Activated naive CD8-positive, alpha-beta T cell treated with anti-CD3 and anti-CD28 coated beads for 36 hours (primary cell): ENCODE measurements at regions not wholly inside any gene's neighbourhood (a gene's known extent, or its start where the extent isn't known, plus 50 kb on each side); places are given as distances from the start of the nearest gene placed in this dataset.
"Not testable (repeated sequence)": the region's sequence is repeated elsewhere in the genome, so short reads cannot be mapped to it uniquely, and the experiment has no call there.

Source experiments
- DNase-seq: peaks from one replicate; pipeline ENCODE4 v3.0.0; 2021
- H3K27ac Mint-ChIP-seq: one replicate; pipeline ENCODE4 v1.8.0; 2022; ENCODE audit warnings: mild to moderate bottlenecking, moderate library complexity, mixed read lengths
- H3K27me3 Mint-ChIP-seq: one replicate; pipeline ENCODE4 v1.8.0; 2022; ENCODE audit warnings: mild to moderate bottlenecking, mixed read lengths
- H3K36me3 Mint-ChIP-seq: one replicate; pipeline ENCODE4 v1.8.0; 2021; ENCODE audit warnings: mild to moderate bottlenecking, mixed read lengths
- H3K4me1 Mint-ChIP-seq: one replicate; pipeline ENCODE4 v1.8.0; 2021; ENCODE audit warnings: mixed read lengths
- H3K4me3 Mint-ChIP-seq: one replicate; pipeline ENCODE4 v1.8.0; 2022; ENCODE audit warnings: mild to moderate bottlenecking, moderate library complexity, mixed read lengths
- H3K9me3 Mint-ChIP-seq: one replicate; pipeline ENCODE4 v1.8.0; 2022; ENCODE audit warnings: mixed read lengths

GRCh38 chr9:100731557-100731956 lies 153.7 kb downstream of the CAVIN4 start:
- H3K4me1 Mint-ChIP-seq: no peaks in the 10 kb centered on the region
- no peaks in the 10 kb centered on the region for H3K27me3 Mint-ChIP-seq

GRCh38 chr9:100739208-100739607 lies 161.3 kb downstream of the CAVIN4 start:
- Mint-ChIP-seq H3K4me1 (no peaks in the 10 kb centered on the region), H3K27me3 (no peaks in the 10 kb centered on the region), H3K36me3 (no peaks in the 10 kb centered on the region), H3K27ac (no peak overlapping the region), H3K4me3 (no peak overlapping the region), H3K9me3 (peaks cover 6% of the 10 kb centered on the region)
- no peak for DNase-seq

More at GRCh38 chr9:100731557-100731956, 153.7 kb downstream of the CAVIN4 start:
- Mint-ChIP-seq H3K36me3 (no peaks in the 10 kb centered on the region), H3K27ac (no peak overlapping the region), H3K9me3 (peaks cover 2% of the 10 kb centered on the region), H3K4me3 (no peak overlapping the region)
- DNase-seq: no peak

- no peaks in the 10 kb centered on the region for H3K27me3 Mint-ChIP-seq
- no peak overlapping the region for H3K27ac Mint-ChIP-seq
- H3K9me3 Mint-ChIP-seq: peaks cover 6% of the 10 kb centered on the region
- no peaks in the 10 kb centered on the region for H3K36me3 Mint-ChIP-seq
- no peaks in the 10 kb centered on the region for H3K4me1 Mint-ChIP-seq
- DNase-seq: no peak
- H3K4me3 Mint-ChIP-seq: no peak overlapping the region
Observed at GRCh38 chr9:100739666-100740065, 161.8 kb downstream of the CAVIN4 start.

GRCh38 chr9:100748930-100749329 lies 171.1 kb downstream of the CAVIN4 start:
- not testable (repeated sequence) for H3K27ac Mint-ChIP-seq, H3K27me3 Mint-ChIP-seq, DNase-seq, H3K4me1 Mint-ChIP-seq, H3K9me3 Mint-ChIP-seq, H3K4me3 Mint-ChIP-seq, H3K36me3 Mint-ChIP-seq

- no peak for DNase-seq
- no peaks in the 10 kb centered on the region for H3K36me3 Mint-ChIP-seq
- H3K27ac Mint-ChIP-seq: no peak overlapping the region
- no peaks in the 10 kb centered on the region for H3K4me1 Mint-ChIP-seq
- peaks cover 6% of the 10 kb centered on the region for H3K27me3 Mint-ChIP-seq
- peaks cover 1% of the 10 kb centered on the region for H3K9me3 Mint-ChIP-seq
- H3K4me3 Mint-ChIP-seq: no peak overlapping the region
Observed at GRCh38 chr9:100756217-100756616, 178.3 kb downstream of the CAVIN4 start.

GRCh38 chr9:100759215-100759614 lies 181.3 kb downstream of the CAVIN4 start:
- peaks cover 6% of the 10 kb centered on the region for H3K27me3 Mint-ChIP-seq
- no peaks in the 10 kb centered on the region for H3K36me3 Mint-ChIP-seq
- no peak overlapping the region for H3K4me3 Mint-ChIP-seq
- H3K9me3 Mint-ChIP-seq: peaks cover 4% of the 10 kb centered on the region
- no peak for DNase-seq
- no peaks in the 10 kb centered on the region for H3K4me1 Mint-ChIP-seq
- no peak overlapping the region for H3K27ac Mint-ChIP-seq

- Mint-ChIP-seq H3K4me3 (no peak overlapping the region), H3K36me3 (no peaks in the 10 kb centered on the region), H3K27ac (no peak overlapping the region), H3K4me1 (no peaks in the 10 kb centered on the region), H3K9me3 (peaks cover 4% of the 10 kb centered on the region), H3K27me3 (peaks cover 2% of the 10 kb centered on the region)
- no peak for DNase-seq
Observed at GRCh38 chr9:100761276-100761802, 183.5 kb downstream of the CAVIN4 start.

- Mint-ChIP-seq H3K36me3 (no peaks in the 10 kb centered on the region), H3K27me3 (peaks cover 10% of the 10 kb centered on the region), H3K4me1 (no peaks in the 10 kb centered on the region), H3K4me3 (no peak overlapping the region), H3K27ac (no peak overlapping the region), H3K9me3 (no peaks in the 10 kb centered on the region)
- no peak for DNase-seq
Observed at GRCh38 chr9:100774326-100774725, 196.4 kb downstream of the CAVIN4 start.

GRCh38 chr9:100774962-100775361 lies 197.1 kb downstream of the CAVIN4 start:
- H3K4me1 Mint-ChIP-seq: no peaks in the 10 kb centered on the region
- no peak overlapping the region for H3K27ac Mint-ChIP-seq

GRCh38 chr9:100775912-100776311 lies 198.0 kb downstream of the CAVIN4 start:
- no peaks in the 10 kb centered on the region for H3K36me3 Mint-ChIP-seq
- H3K9me3 Mint-ChIP-seq: no peaks in the 10 kb centered on the region
- H3K4me3 Mint-ChIP-seq: no peak overlapping the region
- H3K27ac Mint-ChIP-seq: no peak overlapping the region
- no peak for DNase-seq
- H3K4me1 Mint-ChIP-seq: no peaks in the 10 kb centered on the region
- peaks cover 10% of the 10 kb centered on the region for H3K27me3 Mint-ChIP-seq

More at GRCh38 chr9:100774962-100775361, 197.1 kb downstream of the CAVIN4 start:
- DNase-seq: no peak
- no peaks in the 10 kb centered on the region for H3K36me3 Mint-ChIP-seq
- H3K27me3 Mint-ChIP-seq: peaks cover 10% of the 10 kb centered on the region
- no peaks in the 10 kb centered on the region for H3K9me3 Mint-ChIP-seq
- H3K4me3 Mint-ChIP-seq: no peak overlapping the region

GRCh38 chr9:100784755-100785154 lies 206.9 kb downstream of the CAVIN4 start:
- H3K36me3 Mint-ChIP-seq: no peaks in the 10 kb centered on the region
- no peak for DNase-seq
- no peaks in the 10 kb centered on the region for H3K27me3 Mint-ChIP-seq
- H3K4me1 Mint-ChIP-seq: no peaks in the 10 kb centered on the region
- H3K27ac Mint-ChIP-seq: no peak overlapping the region
- H3K9me3 Mint-ChIP-seq: peaks cover 3% of the 10 kb centered on the region
- H3K4me3 Mint-ChIP-seq: no peak overlapping the region

GRCh38 chr9:100785946-100786345 lies 208.1 kb downstream of the CAVIN4 start:
- H3K4me3 Mint-ChIP-seq: no peak overlapping the region
- no peak overlapping the region for H3K27ac Mint-ChIP-seq
- peaks cover 5% of the 10 kb centered on the region for H3K9me3 Mint-ChIP-seq
- no peaks in the 10 kb centered on the region for H3K4me1 Mint-ChIP-seq
- no peaks in the 10 kb centered on the region for H3K27me3 Mint-ChIP-seq
- no peak for DNase-seq
- H3K36me3 Mint-ChIP-seq: no peaks in the 10 kb centered on the region

- DNase-seq: no peak
- peaks cover 5% of the 10 kb centered on the region for H3K9me3 Mint-ChIP-seq
- no peaks in the 10 kb centered on the region for H3K27me3 Mint-ChIP-seq
- no peak overlapping the region for H3K4me3 Mint-ChIP-seq
- H3K36me3 Mint-ChIP-seq: no peaks in the 10 kb centered on the region
- H3K27ac Mint-ChIP-seq: no peak overlapping the region
- H3K4me1 Mint-ChIP-seq: no peaks in the 10 kb centered on the region
Observed at GRCh38 chr9:100794738-100795269, 216.9 kb downstream of the CAVIN4 start.

- H3K4me3 Mint-ChIP-seq: no peak overlapping the region
- H3K9me3 Mint-ChIP-seq: peaks cover 2% of the 10 kb centered on the region
- H3K27ac Mint-ChIP-seq: no peak overlapping the region
- H3K36me3 Mint-ChIP-seq: no peaks in the 10 kb centered on the region
- H3K4me1 Mint-ChIP-seq: no peaks in the 10 kb centered on the region
- no peak for DNase-seq
- no peaks in the 10 kb centered on the region for H3K27me3 Mint-ChIP-seq
Observed at GRCh38 chr9:100803956-100804355, 224.6 kb upstream of the PLPPR1 start.

GRCh38 chr9:100811643-100812042 lies 216.9 kb upstream of the PLPPR1 start:
- H3K4me3 Mint-ChIP-seq: no peak overlapping the region
- no peaks in the 10 kb centered on the region for H3K27me3 Mint-ChIP-seq
- H3K36me3 Mint-ChIP-seq: no peaks in the 10 kb centered on the region
- H3K27ac Mint-ChIP-seq: no peak overlapping the region
- no peaks in the 10 kb centered on the region for H3K4me1 Mint-ChIP-seq
- DNase-seq: no peak
- H3K9me3 Mint-ChIP-seq: peaks cover 4% of the 10 kb centered on the region

- H3K4me1 Mint-ChIP-seq: no peaks in the 10 kb centered on the region
- no peaks in the 10 kb centered on the region for H3K36me3 Mint-ChIP-seq
- no peaks in the 10 kb centered on the region for H3K27me3 Mint-ChIP-seq
- peaks cover 5% of the 10 kb centered on the region for H3K9me3 Mint-ChIP-seq
- H3K27ac Mint-ChIP-seq: no peak overlapping the region
- H3K4me3 Mint-ChIP-seq: no peak overlapping the region
- DNase-seq: no peak
Observed at GRCh38 chr9:100813871-100814270, 214.7 kb upstream of the PLPPR1 start.
